Activated CD8-positive, alpha-beta memory T cell treated with anti-CD3 and anti-CD28 coated beads, Interleukin-2, amount 50 U/mL, for 24 hours (primary cell): ENCODE measurements at regions not wholly inside any gene's neighbourhood (a gene's known extent, or its start where the extent isn't known, plus 50 kb on each side); places are given as distances from the start of the nearest gene placed in this dataset.
"Not testable (repeated sequence)": the region's sequence is repeated elsewhere in the genome, so short reads cannot be mapped to it uniquely, and the experiment has no call there.

Experiments
- DNase-seq: peaks from one replicate; pipeline ENCODE4 v3.0.0-alpha.2; 2020; ENCODE audit errors: extremely low read depth

DNA sequence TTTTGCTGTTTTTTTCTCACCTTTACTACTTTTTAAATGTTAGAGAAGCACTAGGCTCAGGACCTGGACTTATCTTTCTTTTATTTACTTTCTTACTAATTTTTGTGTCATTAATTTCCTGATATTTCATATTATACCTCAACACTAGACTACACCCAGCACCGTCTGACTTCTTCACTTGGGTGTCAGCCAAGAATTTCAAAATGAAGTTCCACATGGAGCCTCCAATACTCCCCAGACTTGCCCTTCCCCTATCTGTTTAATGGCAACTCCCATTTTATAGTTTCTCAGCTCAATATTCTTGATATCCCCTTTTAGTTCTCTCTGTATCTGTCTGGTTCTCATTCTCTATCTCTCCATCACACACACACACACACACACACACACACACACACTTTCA, 139.3 kb downstream of the USP22 start:
- DNase-seq, result not testable (repeated sequence)

- peak; percentile 38 for DNase-seq
These were observed 134.2 kb downstream of the USP22 start for GRCh38 chr17:20908313-20909267.

GRCh38 chr17:20914658-20915057, 128.2 kb downstream of the USP22 start:
- no peak for DNase-seq

- no peak for DNase-seq
These were observed 126.4 kb downstream of the USP22 start for GRCh38 chr17:20916383-20916782.

DNA sequence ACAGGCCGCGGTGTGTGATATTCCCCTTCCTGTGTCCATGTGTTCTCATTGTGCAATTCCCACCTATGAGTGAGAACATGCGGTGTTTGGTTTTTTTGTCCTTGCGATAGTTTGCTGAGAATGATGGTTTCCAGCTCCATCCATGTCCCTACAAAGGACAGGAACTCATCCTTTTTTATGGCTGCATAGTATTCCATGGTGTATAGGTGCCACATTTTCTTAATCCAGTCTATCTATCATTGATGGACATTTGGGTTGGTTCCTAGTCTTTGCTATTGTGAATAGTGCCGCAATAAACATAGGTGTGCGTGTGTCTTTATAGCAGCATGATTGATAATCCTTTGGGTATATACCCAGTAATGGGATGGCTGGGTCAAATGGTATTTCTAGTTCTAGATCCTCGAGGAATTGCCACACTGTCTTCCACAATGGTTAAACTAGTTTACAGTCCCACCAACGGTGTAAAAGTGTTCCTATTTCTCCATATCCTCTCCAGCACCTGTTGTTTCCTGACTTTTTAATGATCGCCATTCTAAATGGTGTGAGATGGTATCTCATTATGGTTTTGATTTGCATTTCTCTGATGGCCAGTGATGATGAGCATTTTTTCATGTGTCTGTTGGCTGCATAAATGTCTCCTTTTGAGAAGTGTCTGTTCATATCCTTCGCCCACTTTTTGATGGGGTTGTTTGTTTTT, 125.1 kb downstream of the USP22 start:
- DNase-seq, result not testable (repeated sequence)

GRCh38 chr17:20920095-20920814, 122.6 kb downstream of the USP22 start:
- no peak for DNase-seq

GRCh38 chr17:20920815-20921199, 122.0 kb downstream of the USP22 start:
- DNase-seq, result no peak

DNA sequence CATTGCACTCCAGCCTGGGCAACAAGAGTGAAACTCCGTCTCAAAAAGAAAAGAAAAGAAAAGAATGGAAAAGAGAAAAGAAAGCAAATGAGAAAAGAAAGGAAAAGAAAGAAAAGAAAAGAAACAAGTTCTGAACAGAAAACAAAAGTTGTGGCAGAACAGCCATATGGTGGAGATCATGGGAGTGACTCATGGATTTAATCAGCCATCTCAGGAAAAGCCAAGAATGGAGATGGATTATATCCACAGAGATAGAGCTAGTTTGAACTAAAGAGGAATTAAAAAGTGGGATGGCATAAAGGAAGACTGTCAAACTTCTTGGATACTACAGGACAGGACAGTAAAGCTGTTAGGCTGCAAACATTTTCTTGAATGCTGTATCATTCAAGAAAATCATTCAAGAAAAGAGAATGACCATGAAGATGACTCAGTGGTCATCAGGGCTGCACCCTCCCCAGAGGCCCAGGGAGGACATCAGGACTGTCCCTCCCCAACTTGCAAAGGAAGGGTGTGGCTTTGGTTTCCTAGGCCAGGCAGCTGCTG, 120.6 kb downstream of the USP22 start:
- DNase-seq, result no peak

GRCh38 chr17:20924306-20924705, 118.5 kb downstream of the USP22 start:
- DNase-seq, result no peak

- DNase-seq, result no peak
These were observed 117.7 kb downstream of the USP22 start for GRCh38 chr17:20925091-20925490.

- no peak for DNase-seq
These were observed 116.9 kb downstream of the USP22 start for GRCh38 chr17:20925954-20926353.

GRCh38 chr17:20926532-20926931, 116.3 kb downstream of the USP22 start:
- DNase-seq, result no peak

- no peak for DNase-seq
These were observed 115.4 kb downstream of the USP22 start for GRCh38 chr17:20927308-20927977.

DNA sequence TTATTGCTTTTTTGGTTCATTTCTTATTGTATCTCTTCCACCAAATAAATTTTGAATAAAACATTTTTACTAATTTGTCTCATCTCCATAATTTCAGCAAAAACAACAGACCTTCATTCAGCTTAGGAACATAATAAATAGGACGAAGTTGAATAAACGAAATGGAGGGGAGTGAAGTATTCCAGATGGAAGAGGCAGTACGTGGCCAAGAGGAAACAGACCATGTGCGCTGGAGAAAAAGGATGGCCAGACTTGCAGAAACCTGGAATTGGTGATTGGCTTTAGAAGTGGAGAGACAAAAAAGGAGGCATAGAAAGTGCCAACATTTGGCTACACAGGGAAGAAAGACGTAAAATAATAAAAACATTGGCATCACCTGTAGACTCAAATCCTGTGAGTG, 113.5 kb downstream of the USP22 start:
- DNase-seq, result no peak

GRCh38 chr17:20930081-20930760, 112.6 kb downstream of the USP22 start:
- DNase-seq, result no peak

DNA sequence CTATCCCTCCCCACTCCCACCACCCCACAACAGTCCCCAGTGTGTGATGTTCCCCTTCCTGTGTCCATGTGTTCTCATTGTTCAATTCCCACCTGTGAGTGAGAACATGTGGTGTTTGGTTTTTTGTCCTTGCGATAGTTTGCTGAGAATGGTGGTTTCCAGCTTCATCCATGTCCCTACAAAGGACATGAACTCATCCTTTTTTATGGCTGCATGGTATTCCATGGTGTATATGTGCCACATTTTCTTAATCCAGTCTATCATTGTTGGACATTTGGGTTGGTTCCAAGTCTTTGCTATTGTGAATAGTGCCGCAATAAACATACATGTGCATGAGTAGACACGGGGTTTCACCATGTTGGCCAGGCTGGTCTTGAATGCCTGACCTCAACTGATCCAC, 109.8 kb downstream of the USP22 start:
- DNase-seq, result not testable (repeated sequence)

DNA sequence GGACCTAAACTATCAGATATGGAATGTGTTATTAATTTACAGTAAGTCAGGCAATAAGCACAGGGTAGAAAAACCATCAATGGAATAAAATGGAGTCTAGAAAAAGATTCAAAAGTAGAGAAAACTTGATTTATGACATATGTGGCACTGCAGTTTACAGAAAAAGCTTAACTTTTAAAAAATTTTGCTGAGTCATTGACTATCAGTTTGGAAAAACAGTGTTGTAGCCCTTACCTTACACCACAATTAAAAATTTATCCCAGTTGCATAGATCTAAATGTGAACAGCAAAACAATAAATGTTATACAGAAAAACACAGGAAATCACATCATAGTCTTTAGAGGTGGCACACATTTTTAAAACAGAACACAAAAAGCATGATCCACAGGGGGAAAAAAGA, 108.5 kb downstream of the USP22 start:
- no peak for DNase-seq

GRCh38 chr17:20935740-20936139, 107.1 kb downstream of the USP22 start:
- no peak for DNase-seq

DNA sequence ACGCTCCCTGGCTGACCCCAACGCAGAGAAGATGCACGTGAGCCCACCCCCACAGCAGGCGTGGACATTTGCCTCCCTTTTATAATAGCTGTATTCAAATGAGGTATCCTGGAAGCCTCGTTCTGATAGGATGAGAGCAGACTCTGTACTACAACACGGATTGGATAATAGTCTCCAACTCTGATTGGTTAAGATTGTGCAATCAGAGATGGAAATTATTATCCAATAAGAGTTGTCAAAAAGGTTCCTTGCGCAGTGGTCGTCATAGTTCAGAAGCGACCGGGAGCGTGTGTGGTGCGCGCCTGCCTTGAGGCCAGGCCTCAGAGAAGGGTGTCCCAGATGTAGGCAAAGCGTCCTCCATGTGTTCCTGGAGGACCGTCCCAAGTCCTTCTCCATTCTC, 104.6 kb downstream of the USP22 start:
- no peak for DNase-seq

GRCh38 chr17:20938988-20939615, 103.7 kb downstream of the USP22 start:
- no peak for DNase-seq
